Transverse colon (tissue), 4 donors: ENCODE measurements at regions not wholly inside any gene's neighbourhood (a gene's known extent, or its start where the extent isn't known, plus 50 kb on each side); places are given as distances from the start of the nearest gene placed in this dataset.
"Not testable (repeated sequence)": the region's sequence is repeated elsewhere in the genome, so short reads cannot be mapped to it uniquely, and the experiment has no call there.

ENCODE experiments used
- DNase-seq: peaks from one replicate; pipeline ENCODE4 v3.0.0-alpha.2; 2019
- H3K27ac ChIP-seq, 4 donors: fragments of 200-600 bp; sonication (generic); 2 replicates each; pipeline ENCODE4 v1.5.1; 2016 to 2018; ENCODE audit warnings: inconsistent platforms in 4 of 4
- H3K27me3 ChIP-seq: fragments of 200-600 bp; sonication (generic); 2 replicates; pipeline ENCODE4 v1.5.1; 2017; ENCODE audit warnings: inconsistent platforms
- H3K36me3 ChIP-seq, 4 donors: fragments of 200-600 bp; sonication (generic); 2 replicates each; pipeline ENCODE4 v1.5.1; 2017 to 2019; ENCODE audit warnings: inconsistent platforms in 4 of 4
- H3K4me1 ChIP-seq, 4 donors: fragments of 200-600 bp; sonication (generic); 2 replicates each; pipeline ENCODE4 v1.5.1; 2017 to 2020; ENCODE audit warnings: inconsistent platforms in 4 of 4
- H3K4me3 ChIP-seq, 4 donors: fragments of 200-600 bp; sonication (generic); 1 replicate in 1 of 4; 2 replicates in 3 of 4; pipeline versions ENCODE4 v1.5.1 to v1.6.1; 2017 to 2019; ENCODE audit warnings: inconsistent platforms in 4 of 4
- H3K9me3 ChIP-seq, 2 donors: fragments of 200-600 bp; sonication (generic); 2 replicates each; pipeline ENCODE4 v1.5.1; 2017 to 2019; ENCODE audit warnings: inconsistent platforms in 2 of 2
- EP300 ChIP-seq: sonication (generic); formaldehyde crosslinking; IDR thresholded peaks from one replicate; pipeline ENCODE4 v1.6.1; 2017; ENCODE audit warnings: antibody characterized with exemption, low read depth
- POLR2A ChIP-seq: fragments of 450-650 bp; IDR thresholded peaks from one replicate; pipeline ENCODE4 v1.6.1; 2016; ENCODE audit warnings: antibody characterized with exemption, mild to moderate bottlenecking, moderate library complexity
- POLR2AphosphoS5 ChIP-seq, 3 donors: sonication (generic); formaldehyde crosslinking; IDR thresholded peaks; one replicate each; pipeline ENCODE4 v1.6.1; 2016; ENCODE audit warnings: antibody characterized with exemption in 3 of 3
- WGBS, 2 donors: methylation state at CpG; one replicate each; pipeline ENCODE4 v1.1.5; 2018; ENCODE audit warnings: low coverage in 1 of 2; 5-methylcytosine and 5-hydroxymethylcytosine counted together
- in situ Hi-C, 4 donors: fragments of 200-750 bp; cut with MboI; loops; one replicate each; pipeline versions ENCODE4 v1.15.0 to v1.15.1; 2017; ENCODE audit warnings: low sequenced_read_pairs in 3 of 4, low pct_ligation_motif_present in 1 of 4, low pct_unique_long_range_greater_than_20kb in 1 of 4
- intact Hi-C: fragments of 100-400 bp; cut with DNase I; formaldehyde crosslinking; loops from one replicate; pipeline ENCODE4 v1.15.1; 2023; ENCODE audit warnings: low total_unique reads
- TF ChIP-seq, protein P1 (sequence below), 5 experiments: fragments of 200-600 bp in 3 of 5; fragments of 450-650 bp in 2 of 5; sonication (generic) in 3 of 5; IDR thresholded peaks; 1 replicate in 2 of 5; 2 replicates in 3 of 5; pipeline ENCODE4 v1.5.1; 2016 to 2017; ENCODE audit warnings: antibody characterized with exemption in 5 of 5, inconsistent platforms in 3 of 5, mild to moderate bottlenecking in 2 of 5, moderate library complexity in 1 of 5

DNA sequence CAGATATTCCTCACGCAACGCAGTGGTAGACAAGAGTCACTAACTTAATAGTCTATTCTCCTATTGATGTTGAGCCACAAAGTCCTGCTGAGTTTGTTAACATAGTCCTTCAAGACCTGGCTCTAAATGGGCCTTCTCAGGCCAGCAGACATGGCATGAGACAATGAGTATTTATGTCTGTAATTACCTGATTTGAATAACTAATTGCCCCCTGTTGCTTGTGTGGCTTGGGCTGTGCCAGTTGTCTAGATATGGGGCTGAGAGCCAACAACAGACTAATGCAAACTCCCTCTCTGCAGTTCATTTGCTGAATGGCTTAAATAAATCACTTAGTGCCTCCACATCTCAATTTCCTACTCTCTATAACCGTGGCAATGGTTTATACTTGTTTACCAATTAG lies 65.5 kb upstream of the VWC2 start:
- no peaks in the 10 kb centered on the region for H3K4me1 ChIP-seq
- H3K9me3 ChIP-seq, result no peaks in the 10 kb centered on the region
- H3K27ac ChIP-seq, result no peak overlapping the region
- intact Hi-C loops (no loop called here), in situ Hi-C loops (no loop called here)
- no peaks in the 10 kb centered on the region for H3K27me3 ChIP-seq
- DNase-seq, result no peak
- TF ChIP-seq POLR2AphosphoS5 (IDR thresholded peaks at IDR 0.05), result no peak
- TF ChIP-seq, protein P1, sequence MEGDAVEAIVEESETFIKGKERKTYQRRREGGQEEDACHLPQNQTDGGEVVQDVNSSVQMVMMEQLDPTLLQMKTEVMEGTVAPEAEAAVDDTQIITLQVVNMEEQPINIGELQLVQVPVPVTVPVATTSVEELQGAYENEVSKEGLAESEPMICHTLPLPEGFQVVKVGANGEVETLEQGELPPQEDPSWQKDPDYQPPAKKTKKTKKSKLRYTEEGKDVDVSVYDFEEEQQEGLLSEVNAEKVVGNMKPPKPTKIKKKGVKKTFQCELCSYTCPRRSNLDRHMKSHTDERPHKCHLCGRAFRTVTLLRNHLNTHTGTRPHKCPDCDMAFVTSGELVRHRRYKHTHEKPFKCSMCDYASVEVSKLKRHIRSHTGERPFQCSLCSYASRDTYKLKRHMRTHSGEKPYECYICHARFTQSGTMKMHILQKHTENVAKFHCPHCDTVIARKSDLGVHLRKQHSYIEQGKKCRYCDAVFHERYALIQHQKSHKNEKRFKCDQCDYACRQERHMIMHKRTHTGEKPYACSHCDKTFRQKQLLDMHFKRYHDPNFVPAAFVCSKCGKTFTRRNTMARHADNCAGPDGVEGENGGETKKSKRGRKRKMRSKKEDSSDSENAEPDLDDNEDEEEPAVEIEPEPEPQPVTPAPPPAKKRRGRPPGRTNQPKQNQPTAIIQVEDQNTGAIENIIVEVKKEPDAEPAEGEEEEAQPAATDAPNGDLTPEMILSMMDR (IDR thresholded peaks at IDR 0.05), result no peak
- TF ChIP-seq POLR2A, result no peak
- no peak for TF ChIP-seq EP300
- WGBS, 2 donors, result 74 to 82% methylated on average over 3 of the region's 3 CpGs
- no peak overlapping the region for H3K4me3 ChIP-seq
- no peaks in the 10 kb centered on the region for H3K36me3 ChIP-seq

DNA sequence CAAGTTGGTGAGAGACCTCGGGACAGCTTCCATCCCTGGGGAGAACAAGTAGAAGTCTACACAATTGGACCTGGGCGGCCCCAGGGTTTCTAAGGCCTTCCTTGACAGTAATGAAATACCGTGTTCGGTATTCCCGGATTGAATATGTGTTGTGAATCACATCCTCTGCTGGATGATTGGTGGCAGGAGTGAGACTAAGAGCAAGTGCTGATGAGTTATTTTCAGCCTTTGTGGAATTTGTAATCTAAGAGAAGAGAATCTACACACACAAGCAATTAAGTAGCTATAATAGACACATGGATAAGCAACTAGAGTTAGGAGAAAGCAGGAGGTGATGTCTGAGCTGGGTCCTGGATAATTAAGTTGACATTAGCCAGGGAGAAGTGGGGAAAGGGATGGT lies 64.8 kb upstream of the VWC2 start:
- in situ Hi-C loops (no loop called here), intact Hi-C loops (no loop called here)
- Histone ChIP-seq H3K4me3 (no peak overlapping the region), H3K27me3 (no peaks in the 10 kb centered on the region), H3K4me1 (no peaks in the 10 kb centered on the region), H3K36me3 (no peaks in the 10 kb centered on the region), H3K27ac (no peak overlapping the region), H3K9me3 (no peaks in the 10 kb centered on the region)
- 87 to 100% methylated on average over 4 to 5 of the region's 5 CpGs for WGBS, 2 donors
- TF ChIP-seq, protein P1 (IDR thresholded peaks at IDR 0.05), result no peak
- TF ChIP-seq POLR2AphosphoS5 (IDR thresholded peaks at IDR 0.05), result no peak
- no peak for TF ChIP-seq POLR2A
- TF ChIP-seq EP300, result no peak
- DNase-seq, result no peak

DNA sequence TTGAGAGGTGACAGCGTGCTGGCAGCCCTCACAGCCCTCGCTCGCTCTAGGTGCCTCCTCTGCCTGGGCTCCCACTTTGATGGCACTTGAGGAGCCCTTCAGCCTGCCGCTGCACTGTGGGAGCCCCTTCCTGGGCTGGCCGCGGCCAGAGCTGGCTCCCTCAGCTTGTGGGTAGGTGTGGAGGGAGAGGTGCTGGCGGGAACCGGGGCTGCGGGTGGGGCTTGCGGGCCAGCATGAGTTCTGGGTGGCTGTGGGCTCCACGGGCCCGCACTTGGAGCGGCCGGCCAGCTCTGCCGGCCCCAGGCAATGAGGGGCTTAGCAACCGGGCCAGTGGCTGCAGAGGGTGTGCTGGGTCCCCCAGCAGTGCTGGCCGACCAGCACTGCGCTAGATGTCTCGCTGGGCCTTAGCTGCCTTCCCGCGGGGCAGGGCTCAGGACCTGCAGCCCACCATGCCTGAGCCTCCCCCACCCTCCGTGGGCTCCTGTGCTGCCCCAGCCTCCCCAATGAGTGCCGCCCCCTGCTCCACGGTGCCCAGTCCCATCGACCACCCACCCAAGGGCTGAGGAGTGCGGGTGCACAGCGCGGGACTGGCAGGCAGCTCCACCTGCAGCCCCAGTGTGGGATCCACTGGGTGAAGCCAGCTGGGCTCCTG lies 62.2 kb upstream of the VWC2 start:
- whole genome bisulfite sequencing, 2 donors, result 87 to 90% methylated on average over 2 to 24 of the region's 28 CpGs
- H3K4me3 ChIP-seq, H3K4me1 ChIP-seq, H3K27ac ChIP-seq, H3K36me3 ChIP-seq, DNase-seq, H3K9me3 ChIP-seq, in situ Hi-C loops, intact Hi-C loops, H3K27me3 ChIP-seq: not testable (repeated sequence)

DNA sequence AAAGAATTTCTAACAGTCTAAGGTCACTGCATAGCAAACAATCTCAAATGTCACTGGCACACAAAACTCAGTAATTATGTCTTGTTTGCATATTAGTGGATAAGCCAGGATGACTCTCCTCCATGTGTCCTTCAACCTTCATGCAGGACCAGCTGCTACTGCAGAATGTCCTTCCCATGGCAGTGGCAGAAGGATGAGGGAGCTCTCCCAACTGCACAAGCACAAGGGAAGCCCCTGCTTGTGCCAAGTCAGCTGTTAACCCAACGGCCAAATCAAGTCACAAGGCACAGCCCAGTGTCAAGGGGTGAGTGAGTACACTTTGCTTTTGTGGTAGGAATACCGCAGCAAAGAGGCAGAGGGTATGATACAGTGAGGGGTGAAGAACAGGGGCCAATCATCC lies 59.3 kb upstream of the VWC2 start:
- intact Hi-C loops (no loop called here), in situ Hi-C loops (no loop called here)
- H3K4me1 ChIP-seq, result peaks cover 0 to 14% (median 0%) of the 10 kb centered on the region in 4 donors
- no peaks in the 10 kb centered on the region for H3K27me3 ChIP-seq
- H3K36me3 ChIP-seq, result no peaks in the 10 kb centered on the region
- no peak for DNase-seq
- H3K4me3 ChIP-seq, result no peak overlapping the region
- H3K9me3 ChIP-seq, result no peaks in the 10 kb centered on the region
- WGBS, 2 donors, result 40 to 59% methylated on average over 1 to 2 of the region's 2 CpGs
- TF ChIP-seq, protein P1 (IDR thresholded peaks at IDR 0.05), result no peak
- TF ChIP-seq POLR2A (no peak), POLR2AphosphoS5 (IDR thresholded peaks at IDR 0.05) (no peak), EP300 (no peak)
- no peak overlapping the region for H3K27ac ChIP-seq

DNA sequence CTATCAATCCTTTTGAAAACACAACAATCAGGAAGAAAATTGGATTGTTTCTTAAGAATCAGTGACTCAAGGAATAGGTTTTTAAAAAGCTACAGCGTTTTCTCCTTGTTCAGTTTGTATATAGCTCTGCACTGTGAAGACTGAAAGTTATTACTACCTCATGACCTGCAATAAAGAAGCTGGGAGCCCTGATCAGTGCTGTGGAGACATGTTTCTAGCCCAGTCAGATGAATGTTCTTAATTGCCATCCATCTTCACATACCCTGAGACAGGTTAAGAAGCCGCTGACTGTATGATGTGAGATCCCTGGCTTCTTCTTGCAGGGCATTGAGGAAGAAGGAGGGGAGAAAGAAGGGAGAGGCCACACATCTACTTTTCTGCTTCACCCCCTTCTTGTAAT lies 58.0 kb upstream of the VWC2 start:
- intact Hi-C loops (no loop called here), in situ Hi-C loops (no loop called here)
- Histone ChIP-seq H3K9me3 (no peaks in the 10 kb centered on the region), H3K36me3 (no peaks in the 10 kb centered on the region), H3K4me3 (no peak overlapping the region), H3K4me1 (peaks cover 0 to 17% (median 0%) of the 10 kb centered on the region in 4 donors), H3K27me3 (no peaks in the 10 kb centered on the region), H3K27ac (no peak overlapping the region)
- WGBS, 2 donors, result 72 to 80% methylated on average over 2 of the region's 2 CpGs
- TF ChIP-seq POLR2AphosphoS5 (IDR thresholded peaks at IDR 0.05), result no peak
- no peak for DNase-seq
